ENCODE measurements at regions not wholly inside any gene's neighbourhood (a gene's known extent, or its start where the extent isn't known, plus 50 kb on each side); places are given as distances from the start of the nearest gene placed in this dataset.

DNA sequence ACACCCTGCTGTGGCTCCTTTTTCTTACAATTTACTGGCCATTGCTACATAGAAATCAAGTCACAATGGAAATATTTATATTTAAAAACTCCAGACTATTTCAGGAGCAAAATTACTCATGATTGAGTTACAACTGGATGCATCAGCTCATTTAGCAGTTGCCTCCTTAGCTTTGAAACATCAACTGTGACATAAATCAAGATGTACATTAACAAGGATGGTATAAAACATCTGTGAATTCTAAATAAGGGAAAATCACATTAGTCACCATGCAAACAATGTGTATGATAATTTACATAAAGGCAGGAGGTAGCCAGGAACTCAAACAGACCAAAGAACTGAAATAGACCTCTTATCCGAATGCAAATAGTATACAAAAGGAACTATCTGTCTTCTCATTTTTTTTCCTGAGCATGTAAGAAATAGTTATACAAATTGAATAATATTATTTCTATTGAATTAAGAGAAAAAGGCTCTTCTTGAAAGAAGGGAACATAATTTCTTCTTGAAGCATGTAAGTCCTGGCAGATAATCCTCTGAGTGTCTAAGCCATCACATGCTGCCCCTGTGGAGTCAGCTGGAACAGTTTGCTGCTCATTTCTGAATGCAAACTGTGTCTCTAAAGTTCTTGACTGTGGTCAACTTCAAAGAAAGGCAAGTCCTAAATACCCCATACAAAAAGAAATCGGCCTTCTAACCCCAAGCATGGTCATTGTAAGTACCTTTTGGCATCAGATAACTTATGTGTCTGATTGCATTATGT is 151.2 kb downstream of the NAA11 start:
- TF ChIP-seq CTCF (IDR thresholded peaks at IDR 0.05) = no peak
- no peak for TF ChIP-seq EZH2 (IDR thresholded peaks at IDR 0.05; ENCODE audit: borderline replicate concordance, insufficient read depth, low read depth, low read length, poor library complexity, severe bottlenecking)
- H3K27ac Mint-ChIP-seq = no peak overlapping the region
- no peaks in the 10 kb centered on the region for H3K27me3 ChIP-seq (replicated peaks in 1 of 4; ENCODE audit: control extremely low read depth in 1 of 4, control insufficient read depth in 3 of 4, insufficient read depth in 4 of 4, low read length in 3 of 4)
- no peak overlapping the region for H3K4me3 ChIP-seq (ENCODE audit: control extremely low read depth in 1 of 5, extremely low read depth in 1 of 5, insufficient read depth in 1 of 5, low read depth in 2 of 5, low read length in 4 of 5)
- no peak overlapping the region for H3K4me3 Mint-ChIP-seq
- no peak overlapping the region for H3K27ac ChIP-seq (ENCODE audit: low read length in 2 of 2)
- POLR2A ChIA-PET = no interaction called here
- no peak for DNase-seq
- CTCF ChIA-PET = no interaction called here
- H3K27me3 Mint-ChIP-seq = no peaks in the 10 kb centered on the region
- no peaks in the 10 kb centered on the region for H3K4me1 ChIP-seq (ENCODE audit: control insufficient read depth in 2 of 2, insufficient read depth in 2 of 2, low read length in 2 of 2)
- WGBS (ENCODE audit: insufficient coverage) = no CpG with 5 or more reads among the region's 2 CpGs
- intact Hi-C loops (cut with micrococcal nuclease) = no loop called here
- no peak overlapping the region for H2AFZ ChIP-seq (ENCODE audit: insufficient read depth, low read depth, low read length, poor library complexity, severe bottlenecking)
- H3K9me3 ChIP-seq (ENCODE audit: control extremely low read depth in 1 of 3, control insufficient read depth in 2 of 3, insufficient read depth in 1 of 3, low read length in 2 of 3) = no peaks in the 10 kb centered on the region
- no peaks in the 10 kb centered on the region for H3K79me2 ChIP-seq (ENCODE audit: control insufficient read depth, insufficient read depth, low read length)
- H3K36me3 ChIP-seq (replicated peaks in 1 of 2; ENCODE audit: control extremely low read depth in 1 of 2, control insufficient read depth in 1 of 2, extremely low read depth in 1 of 2, insufficient read depth in 2 of 2, low read length in 1 of 2) = no peaks in the 10 kb centered on the region
- H3K4me2 ChIP-seq (replicated peaks; ENCODE audit: low read depth, low read length, poor library complexity, severe bottlenecking) = no peak overlapping the region
- H4K20me1 ChIP-seq (ENCODE audit: control insufficient read depth, insufficient read depth, low read length, poor library complexity, severe bottlenecking) = no peaks in the 10 kb centered on the region
- no peak for ATAC-seq (ENCODE audit: low read depth)
- no peaks in the 10 kb centered on the region for H3K4me1 Mint-ChIP-seq
- no peaks in the 10 kb centered on the region for H3K9me3 Mint-ChIP-seq (ENCODE audit: insufficient read depth)
- H3K9ac ChIP-seq (ENCODE audit: low read length) = no peak overlapping the region

DNA sequence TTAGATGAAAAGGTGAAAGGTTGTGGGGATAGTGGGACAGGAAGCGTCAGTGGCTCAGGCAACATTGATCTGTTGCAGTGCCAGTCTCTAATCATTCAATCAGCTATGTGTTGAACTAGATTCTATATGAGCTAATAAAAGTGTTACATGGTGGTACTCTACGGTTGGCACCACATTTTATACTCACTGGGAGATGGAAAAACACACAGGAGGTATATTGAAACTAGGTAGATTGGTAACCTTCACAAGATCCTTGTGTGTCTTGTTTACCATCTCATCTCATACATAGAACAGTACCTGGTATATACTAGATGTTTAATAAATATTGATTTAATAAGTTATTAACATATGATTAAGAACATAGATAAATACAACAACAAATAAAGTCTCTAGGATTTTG is 152.7 kb downstream of the NAA11 start:
- Histone ChIP-seq H3K9ac (ENCODE audit: low read length) (no peak overlapping the region), H3K27me3 (replicated peaks in 1 of 4; ENCODE audit: control extremely low read depth in 1 of 4, control insufficient read depth in 3 of 4, insufficient read depth in 4 of 4, low read length in 3 of 4) (no peaks in the 10 kb centered on the region), H3K4me3 (ENCODE audit: control extremely low read depth in 1 of 5, extremely low read depth in 1 of 5, insufficient read depth in 1 of 5, low read depth in 2 of 5, low read length in 4 of 5) (no peak overlapping the region), H3K36me3 (replicated peaks in 1 of 2; ENCODE audit: control extremely low read depth in 1 of 2, control insufficient read depth in 1 of 2, extremely low read depth in 1 of 2, insufficient read depth in 2 of 2, low read length in 1 of 2) (no peaks in the 10 kb centered on the region), H3K4me2 (replicated peaks; ENCODE audit: low read depth, low read length, poor library complexity, severe bottlenecking) (no peak overlapping the region), H4K20me1 (ENCODE audit: control insufficient read depth, insufficient read depth, low read length, poor library complexity, severe bottlenecking) (no peaks in the 10 kb centered on the region), H3K9me3 (ENCODE audit: control extremely low read depth in 1 of 3, control insufficient read depth in 2 of 3, insufficient read depth in 1 of 3, low read length in 2 of 3) (no peaks in the 10 kb centered on the region), H3K27ac (ENCODE audit: low read length in 2 of 2) (no peak overlapping the region), H3K4me1 (ENCODE audit: control insufficient read depth in 2 of 2, insufficient read depth in 2 of 2, low read length in 2 of 2) (no peaks in the 10 kb centered on the region), H3K79me2 (ENCODE audit: control insufficient read depth, insufficient read depth, low read length) (no peaks in the 10 kb centered on the region), H2AFZ (ENCODE audit: insufficient read depth, low read depth, low read length, poor library complexity, severe bottlenecking) (no peak overlapping the region)
- peaks cover 3% of the 10 kb centered on the region for H3K9me3 Mint-ChIP-seq (ENCODE audit: insufficient read depth)
- no peak for ATAC-seq (ENCODE audit: low read depth)
- POLR2A ChIA-PET = no interaction called here
- intact Hi-C loops (cut with micrococcal nuclease) = no loop called here
- no peak for TF ChIP-seq CTCF (IDR thresholded peaks at IDR 0.05)
- no peak for TF ChIP-seq EZH2 (IDR thresholded peaks at IDR 0.05; ENCODE audit: borderline replicate concordance, insufficient read depth, low read depth, low read length, poor library complexity, severe bottlenecking)
- no CpG with 5 or more reads among the region's 2 CpGs for WGBS (ENCODE audit: insufficient coverage)
- DNase-seq = no peak
- H3K4me3 Mint-ChIP-seq = no peak overlapping the region
- H3K27ac Mint-ChIP-seq = no peak overlapping the region
- H3K4me1 Mint-ChIP-seq = no peaks in the 10 kb centered on the region
- CTCF ChIA-PET = no interaction called here
- H3K27me3 Mint-ChIP-seq = no peaks in the 10 kb centered on the region
